Renal cortex interstitium (tissue), 11 donors: ENCODE measurements at regions not wholly inside any gene's neighbourhood (a gene's known extent, or its start where the extent isn't known, plus 50 kb on each side); places are given as distances from the start of the nearest gene placed in this dataset.

Experiments used
- DNase-seq, 11 donors: peaks; one replicate each; pipeline ENCODE4 v3.0.0-alpha.2; 2013; ENCODE audit warnings: low read depth in 9 of 11, low spot score in 4 of 11; ENCODE audit errors: extremely low read depth in 1 of 11

GRCh38 chr6:146865756-146866379, 267.1 kb downstream of the ADGB start:
- DNase-seq: no peak

GRCh38 chr6:146866731-146867414, 268.1 kb downstream of the ADGB start:
- no peak for DNase-seq

- no peak for DNase-seq
Measured at GRCh38 chr6:146868671-146869209, 270.0 kb downstream of the ADGB start.

GRCh38 chr6:146870760-146871159, 272.0 kb downstream of the ADGB start:
- DNase-seq: no peak

- DNase-seq: no peak
Measured at GRCh38 chr6:146871611-146872425, 273.0 kb downstream of the ADGB start.

- DNase-seq: no peak
Measured at GRCh38 chr6:146872426-146872785, 273.6 kb downstream of the ADGB start.

- DNase-seq: no peak
Measured at GRCh38 chr6:146874278-146875018, 275.7 kb downstream of the ADGB start.

GRCh38 chr6:146875927-146876270, 277.1 kb downstream of the ADGB start:
- no peak for DNase-seq

- DNase-seq: no peak
Measured at GRCh38 chr6:146876271-146877151, 277.7 kb downstream of the ADGB start.

- DNase-seq: no peak
Measured at GRCh38 chr6:146878168-146878951, 279.6 kb downstream of the ADGB start.

GRCh38 chr6:146878952-146879340, 280.2 kb downstream of the ADGB start:
- no peak for DNase-seq

- no peak for DNase-seq
Measured at GRCh38 chr6:146879406-146880117, 280.8 kb downstream of the ADGB start.

GRCh38 chr6:146881228-146882181, 282.7 kb downstream of the ADGB start:
- no peak for DNase-seq

GRCh38 chr6:146883640-146884531, 285.1 kb downstream of the ADGB start:
- DNase-seq: no peak

- DNase-seq: peak in 1 of 11 donors; percentile 27
Measured at GRCh38 chr6:146884728-146885127, 286.0 kb downstream of the ADGB start.
